GM12878 (cell line): ENCODE measurements at regions not wholly inside any gene's neighbourhood (a gene's known extent, or its start where the extent isn't known, plus 50 kb on each side); places are given as distances from the start of the nearest gene placed in this dataset.

ENCODE experiments used
- ATAC-seq: fragments of 200-7000 bp; cut with Tn5 transposase; 3 replicates; pipeline ENCODE4 v1.9.1; 2020; ENCODE audit warnings: mild to moderate bottlenecking, moderate library complexity
- BruUV-seq: library from RNA; stranded (reverse); fragments of 400-500 nt; replicated peaks from 2 replicates; lab custom pipeline; 2021; lab: Mats Ljungman, UMichigan
- CTCF ChIA-PET: fragments of 300-600 bp; sonication (Branson Sonifier 250); formaldehyde crosslinking; extraction: SDS; loops from one replicate; lab custom pipeline; 2021; ENCODE audit warnings: inconsistent platforms; lab: Yijun Ruan, JAX
- POLR2A ChIA-PET: fragments of 350-600 bp; formaldehyde crosslinking; extraction: SDS; loops from one replicate; lab custom pipeline; 2021; ENCODE audit warnings: inconsistent platforms; lab: Charles Lee
- RAD21 ChIA-PET: fragments of 300-600 bp; sonication (Branson Sonifier 250); formaldehyde crosslinking; loops from one replicate; lab custom pipeline; 2023; ENCODE audit warnings: antibody characterized with exemption; ENCODE audit not compliant: unreplicated experiment; lab: Charles Lee
- SMC1A ChIA-PET: fragments of 300-600 bp; sonication (Branson Sonifier 250); formaldehyde crosslinking; loops from one replicate; lab custom pipeline; 2023; ENCODE audit not compliant: unreplicated experiment, uncharacterized antibody; lab: Charles Lee
- DNase-seq: peaks from one replicate; pipeline ENCODE4 v3.0.0-alpha.2; 2011; ENCODE audit warnings: low read depth, low spot score
- FAIRE-seq: peaks from 3 replicates; lab custom pipeline; 2011; peaks lifted over from hg19 to GRCh38; lab: Jason Lieb, UNC
- H2AFZ ChIP-seq: 2 replicates; pipeline ENCODE4 v1.6.0; 2011; ENCODE audit warnings: low read depth, low read length, control low read depth; ENCODE audit not compliant: control insufficient read depth
- H3K27ac ChIP-seq: 2 replicates; pipeline ENCODE4 v1.5.1; 2011; ENCODE audit warnings: control low read depth; ENCODE audit not compliant: control insufficient read depth, insufficient read depth
- H3K27me3 ChIP-seq, 2 experiments: replicated peaks in 1 of 2; 2 replicates each; pipeline versions ENCODE4 v1.6.0 to v1.6.1; 2011; ENCODE audit warnings: low read length in 1 of 2; ENCODE audit not compliant: control insufficient read depth in 2 of 2, insufficient read depth in 2 of 2
- H3K36me3 ChIP-seq, 2 experiments: 2 replicates each; pipeline ENCODE4 v1.5.1; 2011; ENCODE audit warnings: low read length in 1 of 2; ENCODE audit not compliant: control insufficient read depth in 2 of 2, insufficient read depth in 2 of 2
- H3K4me1 ChIP-seq: 2 replicates; pipeline ENCODE4 v1.6.1; 2011; ENCODE audit warnings: mild to moderate bottlenecking, low read length, moderate library complexity, mixed read lengths; ENCODE audit not compliant: control insufficient read depth, insufficient read depth
- H3K4me2 ChIP-seq: 2 replicates; pipeline ENCODE4 v1.6.0; 2011; ENCODE audit warnings: control low read depth; ENCODE audit not compliant: control insufficient read depth, insufficient read depth
- H3K4me3 ChIP-seq: fragments of 200-600 bp; sonication (generic); 2 replicates; pipeline ENCODE4 v1.5.1; 2016
- H3K79me2 ChIP-seq: 2 replicates; pipeline ENCODE4 v1.6.0; 2011; ENCODE audit warnings: low read length; ENCODE audit not compliant: control insufficient read depth, insufficient read depth
- H3K9ac ChIP-seq: 2 replicates; pipeline ENCODE4 v1.8.0; 2011; ENCODE audit warnings: low read length, control low read depth, mixed read lengths; ENCODE audit not compliant: control insufficient read depth, insufficient read depth
- H3K9me3 ChIP-seq: replicated peaks from 3 replicates; pipeline ENCODE4 v1.5.1; 2011; ENCODE audit warnings: mild to moderate bottlenecking, low read length; ENCODE audit not compliant: control insufficient read depth, insufficient read depth
- H4K20me1 ChIP-seq: 2 replicates; pipeline ENCODE4 v1.6.0; 2011; ENCODE audit not compliant: control insufficient read depth, insufficient read depth
- IRF4 ChIP-seq: IDR thresholded peaks from 2 replicates; pipeline ENCODE4 v1.6.1; 2011; ENCODE audit warnings: low read depth, low read length
- RCOR1 ChIP-seq: conservative IDR thresholded peaks from 2 replicates; pipeline ENCODE4 v1.6.1; 2012; ENCODE audit warnings: low read depth, low read length, improper control_type of control experiment
- ZBTB4 ChIP-seq: fragments of 450-650 bp; formaldehyde crosslinking; IDR thresholded peaks from 2 replicates; pipeline ENCODE4 v1.4.0; 2022; ENCODE audit warnings: mild to moderate bottlenecking, moderate library complexity
- WGBS: methylation state at CpG from one replicate; pipeline ENCODE4 v1.1.6; 2016; ENCODE audit warnings: low lambda C conversion rate; ENCODE audit not compliant: insufficient replicate concordance, insufficient coverage; ENCODE audit errors: missing lambda C conversion rate; 5-methylcytosine and 5-hydroxymethylcytosine counted together
- in situ Hi-C: fragments of 300-500 bp; cut with MboI; formaldehyde crosslinking; loops from 9 replicates; pipeline ENCODE4 v1.14.3; 2018; ENCODE audit warnings: mixed read lengths
- intact Hi-C: fragments of 100-400 bp; cut with micrococcal nuclease; formaldehyde crosslinking; loops from one replicate; pipeline ENCODE4 v1.14.2; 2022; ENCODE audit not compliant: unreplicated experiment

DNA sequence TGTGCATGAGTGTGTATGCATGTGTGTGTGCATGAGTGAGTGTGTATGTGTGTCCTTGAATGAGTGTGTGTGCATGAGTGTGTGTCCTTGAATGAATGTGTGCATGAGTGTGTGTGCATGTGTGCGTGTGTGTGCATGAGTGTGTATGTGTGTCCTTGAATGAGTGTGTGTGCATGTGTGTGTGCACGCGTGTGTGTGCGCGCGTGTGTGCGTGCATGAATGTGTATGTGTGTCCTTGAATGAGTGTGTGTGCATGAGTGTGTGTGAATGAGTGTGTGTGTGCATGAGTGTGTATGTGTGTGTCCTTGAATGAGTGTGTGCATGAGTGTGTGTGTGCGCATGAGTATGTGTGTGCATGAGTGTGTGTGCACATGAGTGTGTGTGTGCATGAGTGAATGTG lies 271.9 kb downstream of the RNF144A start:
- Histone ChIP-seq H4K20me1 (no peaks in the 10 kb centered on the region), H3K36me3 (no peaks in the 10 kb centered on the region), H3K27me3 (no peaks in the 10 kb centered on the region; a peak in 1 of 4 replicates), H2AFZ (no peak overlapping the region), H3K9me3 (no peaks in the 10 kb centered on the region), H3K79me2 (no peaks in the 10 kb centered on the region), H3K4me1 (no peaks in the 10 kb centered on the region), H3K27ac (no peak overlapping the region), H3K4me3 (no peak overlapping the region), H3K9ac (no peak overlapping the region), H3K4me2 (no peak overlapping the region)
- in situ Hi-C loops (no loop called here), intact Hi-C loops (no loop called here)
- ChIA-PET POLR2A (no interaction called here), CTCF (no interaction called here), RAD21 (interaction anchor here (0.6 to 1.2 kb wide), 2 partner anchors 1472 to 1577 kb away, joined by 3 read pairs; no protein-coding TSS in a partner anchor), SMC1A (no interaction called here)
- 39% methylated on average over 8 of the region's 8 CpGs for WGBS
- no TSS peak for BruUV-seq
- FAIRE-seq, result no peak
- no peak for ATAC-seq
- DNase-seq, result no peak
- TF ChIP-seq RCOR1 (no peak), ZBTB4 (no peak), IRF4 (no peak)
